GM23338 (cell line): ENCODE measurements at regions not wholly inside any gene's neighbourhood (a gene's known extent, or its start where the extent isn't known, plus 50 kb on each side); places are given as distances from the start of the nearest gene placed in this dataset.

ENCODE experiments used
- POLR2AphosphoS5 ChIP-seq: IDR thresholded peaks from 2 replicates; pipeline ENCODE4 v1.6.1; 2016; ENCODE audit warnings: antibody characterized with exemption, low read depth
- TF ChIP-seq, protein P1 (sequence below), 2 experiments: fragments of 200-600 bp in 1 of 2; sonication (generic) in 1 of 2; conservative IDR thresholded peaks; 2 replicates each; pipeline versions ENCODE4 v1.5.1 to v1.6.1; 2016 to 2017; ENCODE audit warnings: antibody characterized with exemption in 2 of 2, low read depth in 2 of 2, mild to moderate bottlenecking in 2 of 2, moderate library complexity in 1 of 2

DNA sequence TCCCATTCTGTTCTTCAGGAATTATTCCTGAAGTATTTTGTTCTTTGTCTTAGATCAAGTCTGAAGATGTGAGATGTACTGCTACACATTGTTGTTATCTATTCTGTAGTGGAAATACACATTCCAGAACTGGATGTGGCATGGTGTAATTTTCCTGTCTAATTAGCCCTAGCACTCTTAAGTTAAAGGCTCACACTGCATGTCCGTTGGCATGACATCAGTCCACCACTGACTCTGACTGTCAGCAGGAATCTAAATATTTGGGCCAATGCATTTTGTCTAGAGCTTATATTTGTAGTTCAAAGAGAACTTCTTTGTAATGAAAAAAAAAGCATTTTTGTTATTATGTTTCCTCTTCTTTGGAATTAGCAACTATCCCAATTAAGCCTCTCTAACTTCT, 201.0 kb downstream of the S1PR1 start:
- TF ChIP-seq, protein P1, sequence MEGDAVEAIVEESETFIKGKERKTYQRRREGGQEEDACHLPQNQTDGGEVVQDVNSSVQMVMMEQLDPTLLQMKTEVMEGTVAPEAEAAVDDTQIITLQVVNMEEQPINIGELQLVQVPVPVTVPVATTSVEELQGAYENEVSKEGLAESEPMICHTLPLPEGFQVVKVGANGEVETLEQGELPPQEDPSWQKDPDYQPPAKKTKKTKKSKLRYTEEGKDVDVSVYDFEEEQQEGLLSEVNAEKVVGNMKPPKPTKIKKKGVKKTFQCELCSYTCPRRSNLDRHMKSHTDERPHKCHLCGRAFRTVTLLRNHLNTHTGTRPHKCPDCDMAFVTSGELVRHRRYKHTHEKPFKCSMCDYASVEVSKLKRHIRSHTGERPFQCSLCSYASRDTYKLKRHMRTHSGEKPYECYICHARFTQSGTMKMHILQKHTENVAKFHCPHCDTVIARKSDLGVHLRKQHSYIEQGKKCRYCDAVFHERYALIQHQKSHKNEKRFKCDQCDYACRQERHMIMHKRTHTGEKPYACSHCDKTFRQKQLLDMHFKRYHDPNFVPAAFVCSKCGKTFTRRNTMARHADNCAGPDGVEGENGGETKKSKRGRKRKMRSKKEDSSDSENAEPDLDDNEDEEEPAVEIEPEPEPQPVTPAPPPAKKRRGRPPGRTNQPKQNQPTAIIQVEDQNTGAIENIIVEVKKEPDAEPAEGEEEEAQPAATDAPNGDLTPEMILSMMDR (conservative IDR thresholded peaks at IDR 0.05; ENCODE audit: low read depth in 2 of 2): no peak
- TF ChIP-seq POLR2AphosphoS5: no peak
